Activated T-helper 9 cell treated with anti-CD3 and anti-CD28 coated beads, Interleukin-2, amount 50 U/mL, for 16 hours (primary cell): ENCODE measurements at regions not wholly inside any gene's neighbourhood (a gene's known extent, or its start where the extent isn't known, plus 50 kb on each side); places are given as distances from the start of the nearest gene placed in this dataset.
A peak's percentile ranks its signal among the peaks of the same experiment; 100 is the strongest.
"Not testable (repeated sequence)": the region's sequence is repeated elsewhere in the genome, so short reads cannot be mapped to it uniquely, and the experiment has no call there.

Experiments used
- DNase-seq: peaks from one replicate; pipeline ENCODE4 v3.0.0-alpha.2; 2020; ENCODE audit warnings: low read depth

- DNase-seq, result no peak
Observed at GRCh38 chr6:85357651-85358050, 92.2 kb upstream of the NT5E start.

GRCh38 chr6:85356743-85357142, 93.1 kb upstream of the NT5E start:
- DNase-seq, result not testable (repeated sequence)

GRCh38 chr6:85355816-85356215, 94.1 kb upstream of the NT5E start:
- DNase-seq, result no peak

DNA sequence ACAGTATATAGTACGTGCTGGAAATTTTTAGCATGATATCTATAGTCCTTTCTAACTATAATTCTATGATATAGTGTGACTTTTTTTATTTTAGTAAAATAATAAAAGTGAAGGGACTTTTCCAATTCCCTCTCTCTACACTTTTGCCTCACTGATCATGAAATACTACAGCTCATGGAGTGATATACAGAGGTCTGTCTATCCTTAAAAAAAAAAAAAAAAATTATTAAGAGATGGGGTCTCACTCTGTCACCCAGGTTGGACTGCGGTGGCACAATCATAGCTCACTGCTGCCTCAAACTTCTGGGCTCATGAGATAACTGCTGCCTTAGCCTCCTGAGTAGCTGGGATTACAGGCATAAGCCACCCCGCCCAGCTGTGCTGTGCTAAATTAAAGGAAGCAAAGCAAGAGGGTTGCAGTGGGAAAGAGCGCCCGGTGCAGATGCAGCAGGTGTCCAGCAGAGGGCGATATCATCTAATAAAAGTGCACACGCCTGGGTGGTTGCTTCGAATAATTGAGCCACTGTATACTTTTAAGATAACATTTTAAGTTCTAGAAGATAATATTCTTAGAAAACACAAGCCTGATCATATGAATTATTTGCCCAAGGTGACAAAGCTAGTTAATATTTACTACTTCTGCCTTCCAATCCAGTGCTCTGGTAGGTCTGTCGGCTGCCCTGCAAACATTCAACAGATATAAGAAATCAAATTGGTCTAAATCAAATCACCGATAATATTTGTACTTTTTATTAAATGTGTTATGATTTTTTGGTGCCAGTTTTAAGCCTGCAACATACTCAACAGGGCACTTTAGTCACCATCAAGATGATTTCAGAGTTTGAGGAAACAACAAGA, 94.9 kb upstream of the NT5E start:
- DNase-seq, result peak; percentile 40

DNA sequence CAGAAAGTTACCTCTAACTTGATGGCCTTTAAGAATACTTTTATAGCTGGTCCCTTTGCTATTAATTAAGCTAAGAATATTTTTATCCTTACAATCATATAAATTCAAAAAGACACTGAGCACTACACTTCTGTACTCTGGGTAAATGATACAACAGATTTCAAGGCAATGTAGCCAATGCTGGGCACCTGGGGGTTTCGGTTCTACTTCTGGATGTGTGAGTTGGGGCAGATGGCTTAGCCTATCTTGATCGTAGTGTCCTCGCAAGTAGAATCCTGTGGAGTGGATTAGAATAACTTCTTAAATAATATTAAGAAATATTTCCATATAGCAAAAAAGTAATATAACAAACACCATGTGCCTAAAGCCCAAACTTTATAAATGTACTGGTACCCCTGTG, 96.9 kb upstream of the NT5E start:
- no peak for DNase-seq

- no peak for DNase-seq
Observed at GRCh38 chr6:85348643-85349042, 101.2 kb upstream of the NT5E start.

GRCh38 chr6:85347812-85348211, 102.1 kb upstream of the NT5E start:
- DNase-seq, result no peak

GRCh38 chr6:85346196-85346595, 103.7 kb upstream of the NT5E start:
- no peak for DNase-seq

- DNase-seq, result no peak
Observed at GRCh38 chr6:85344996-85345395, 104.9 kb upstream of the NT5E start.

DNA sequence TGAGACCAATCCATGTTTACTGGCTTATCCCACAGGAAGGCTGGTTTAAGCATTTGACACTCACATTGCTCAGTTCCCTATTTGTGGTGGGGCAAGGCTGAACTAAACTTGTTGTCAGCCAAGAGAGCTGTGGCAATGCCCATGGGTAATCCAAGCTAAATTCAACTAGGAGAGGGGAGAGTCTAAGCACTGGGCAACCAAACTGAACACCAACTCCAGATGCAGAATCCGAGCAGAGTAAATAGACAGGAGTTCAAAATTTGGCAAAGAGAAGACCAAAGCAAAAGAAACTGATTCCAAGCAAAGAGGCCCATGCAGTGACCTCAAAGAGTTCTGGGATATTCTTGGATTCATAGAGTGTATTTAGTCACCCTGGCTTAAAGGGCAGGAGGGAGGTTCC, 106.5 kb upstream of the NT5E start:
- DNase-seq, result no peak

- no peak for DNase-seq
Observed at GRCh38 chr6:85329196-85329595, 120.7 kb upstream of the NT5E start.

GRCh38 chr6:85325811-85326210, 124.1 kb upstream of the NT5E start:
- DNase-seq, result not testable (repeated sequence)

DNA sequence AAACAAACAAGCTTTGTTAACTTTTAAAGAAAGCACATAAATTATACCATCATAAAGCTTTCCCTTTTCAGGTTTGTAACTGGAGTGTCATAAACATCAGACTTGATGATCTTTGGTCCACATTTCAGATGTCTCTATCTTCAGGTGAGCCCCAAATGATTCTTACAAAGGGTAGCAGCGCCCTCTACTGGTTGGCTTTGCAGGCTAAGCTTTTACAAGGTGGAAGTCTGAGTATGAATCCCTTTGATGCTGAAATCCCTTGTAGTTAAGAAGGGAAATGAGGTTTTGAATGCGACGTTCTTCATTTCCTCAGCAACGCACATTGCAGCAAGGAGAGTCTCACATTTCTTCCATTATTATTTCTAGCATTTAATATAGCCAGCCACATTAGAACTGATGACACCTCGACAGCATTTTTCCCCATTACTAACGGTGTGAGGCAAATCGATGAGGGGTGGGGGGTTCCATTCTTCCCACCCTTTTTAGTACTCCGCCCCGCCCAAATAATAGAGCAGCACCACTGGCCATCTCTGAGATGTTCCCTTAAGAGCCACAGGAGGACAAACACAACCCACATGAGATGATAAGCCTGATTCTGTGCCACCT, 126.3 kb upstream of the NT5E start:
- DNase-seq, result peak; percentile 26

DNA sequence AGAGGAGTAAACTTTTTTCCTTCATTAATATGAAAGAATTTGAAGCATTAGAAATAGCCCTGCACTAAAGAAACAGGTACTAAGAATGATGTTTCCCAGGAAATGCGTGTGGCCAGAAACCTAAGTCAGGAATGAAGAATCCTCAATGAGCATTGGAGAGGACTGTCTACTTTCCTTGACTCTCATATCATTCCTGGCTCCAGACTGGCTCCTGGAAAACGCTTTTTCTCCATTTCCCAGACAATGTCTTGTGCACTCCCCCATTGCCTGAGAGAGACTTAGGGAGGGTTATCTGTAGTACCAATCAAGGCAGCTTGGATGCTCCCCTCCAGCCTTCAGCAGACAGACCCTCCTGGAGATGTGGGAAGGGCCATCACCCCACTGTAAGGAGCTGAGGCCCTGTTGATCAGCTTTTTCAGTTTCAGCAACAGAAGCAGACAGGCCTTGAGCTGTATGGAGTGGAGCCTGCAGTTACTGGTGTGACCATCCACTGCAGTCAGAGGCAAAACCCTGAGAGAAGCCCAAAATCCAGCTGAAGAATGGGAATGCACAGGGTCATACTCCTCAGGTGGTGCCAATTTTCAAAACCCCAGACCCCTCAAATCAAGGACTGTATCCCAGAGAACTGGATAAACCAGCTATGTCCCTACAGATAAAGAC, 127.3 kb upstream of the NT5E start:
- DNase-seq, result no peak

DNA sequence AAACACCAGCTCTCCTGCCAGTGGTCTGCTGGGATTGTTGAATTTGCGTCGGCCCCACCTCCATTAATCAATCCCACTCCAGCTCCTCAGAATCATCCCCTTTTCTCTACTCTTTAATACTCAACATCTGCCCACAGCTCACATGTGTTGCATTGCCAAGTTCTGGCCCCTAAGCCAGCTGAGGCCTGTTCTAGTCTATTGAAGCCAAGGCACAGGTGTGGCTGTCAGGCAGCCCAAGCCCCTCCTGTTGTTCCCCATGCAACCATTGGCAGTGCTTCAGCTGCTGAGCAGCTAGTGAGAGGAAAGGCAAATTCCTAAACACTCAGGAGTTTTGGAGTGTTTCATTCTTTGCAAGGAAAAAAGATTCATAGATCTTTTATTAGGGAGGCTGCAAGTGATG, 128.0 kb upstream of the NT5E start:
- no peak for DNase-seq

DNA sequence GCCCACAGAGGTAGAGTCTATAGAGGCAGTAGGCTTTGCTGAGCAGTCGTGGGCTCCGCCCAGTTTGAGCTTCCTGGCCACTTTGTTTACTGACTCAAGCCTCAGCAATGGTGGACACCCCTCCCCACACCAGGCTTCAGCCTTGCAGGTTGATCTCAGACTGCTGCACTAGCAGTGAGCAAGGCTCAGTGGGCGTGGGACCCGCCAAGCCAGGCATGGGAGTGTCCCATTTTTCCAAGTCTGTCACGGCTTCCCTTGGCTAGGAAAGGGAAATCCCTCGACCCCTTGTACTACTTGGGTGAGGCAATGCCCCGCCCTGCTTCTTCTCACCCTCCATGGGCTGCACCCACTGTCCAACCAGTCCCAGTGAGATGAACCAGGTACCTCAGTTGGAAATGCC, 135.3 kb upstream of the NT5E start:
- no peak for DNase-seq

DNA sequence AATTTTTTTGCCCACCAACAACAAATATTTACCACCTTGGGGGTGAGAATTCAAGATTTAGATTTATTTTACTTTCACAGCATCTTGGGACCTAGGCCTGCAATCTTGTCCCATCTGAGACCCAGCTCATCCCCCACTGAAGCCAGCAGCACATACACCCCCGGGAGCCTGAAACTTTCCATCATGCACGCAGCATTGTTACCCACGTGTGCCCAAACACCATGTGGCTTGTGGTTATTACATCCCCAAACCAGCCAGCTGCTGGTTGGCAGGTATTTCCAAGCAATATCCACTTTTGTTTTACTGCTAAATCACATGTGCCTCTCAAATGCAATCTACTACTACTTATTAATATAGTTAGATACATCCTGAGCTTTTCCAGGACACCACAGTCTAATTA, 149.3 kb upstream of the NT5E start:
- no peak for DNase-seq

DNA sequence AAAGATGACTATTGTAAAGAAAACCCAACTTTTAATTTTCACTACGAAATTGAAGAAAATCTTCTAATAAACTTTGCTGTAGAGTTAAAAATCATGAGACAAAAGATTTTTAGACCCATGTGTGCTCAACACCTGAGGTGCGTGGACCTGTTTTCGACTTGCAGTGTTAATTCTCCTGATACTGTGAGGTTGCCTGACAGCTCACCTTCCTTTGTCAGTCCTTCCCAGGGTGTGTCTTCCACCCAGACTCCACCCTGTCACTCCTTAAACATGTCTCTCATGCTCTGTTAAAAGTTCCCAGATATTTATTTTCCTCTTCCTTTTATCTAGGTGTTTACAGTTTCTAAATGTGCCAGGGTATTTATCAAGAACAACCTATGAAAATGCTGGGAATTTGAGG, 151.3 kb upstream of the NT5E start:
- no peak for DNase-seq

GRCh38 chr6:85291326-85291725, 158.6 kb upstream of the NT5E start:
- DNase-seq, result no peak

DNA sequence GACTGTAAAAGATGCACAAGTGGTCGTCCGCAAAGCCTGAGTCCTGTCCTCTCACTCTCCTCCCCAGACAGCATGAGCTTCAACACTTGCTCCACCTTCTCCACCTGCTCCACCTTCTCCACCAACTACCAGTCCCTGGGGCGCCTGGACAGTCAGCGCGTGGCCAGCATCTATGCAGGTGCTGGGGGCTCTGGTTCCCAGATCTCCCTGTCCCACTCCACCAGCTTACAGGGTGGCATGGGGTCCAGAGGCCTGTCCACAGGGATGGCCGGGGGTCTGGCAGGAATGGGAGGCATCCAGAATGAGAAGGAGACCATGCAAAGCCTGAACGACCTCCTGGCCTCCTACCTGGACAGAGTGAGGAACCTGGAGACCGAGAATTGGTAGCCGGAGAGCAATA, 162.2 kb upstream of the NT5E start:
- no peak for DNase-seq

DNA sequence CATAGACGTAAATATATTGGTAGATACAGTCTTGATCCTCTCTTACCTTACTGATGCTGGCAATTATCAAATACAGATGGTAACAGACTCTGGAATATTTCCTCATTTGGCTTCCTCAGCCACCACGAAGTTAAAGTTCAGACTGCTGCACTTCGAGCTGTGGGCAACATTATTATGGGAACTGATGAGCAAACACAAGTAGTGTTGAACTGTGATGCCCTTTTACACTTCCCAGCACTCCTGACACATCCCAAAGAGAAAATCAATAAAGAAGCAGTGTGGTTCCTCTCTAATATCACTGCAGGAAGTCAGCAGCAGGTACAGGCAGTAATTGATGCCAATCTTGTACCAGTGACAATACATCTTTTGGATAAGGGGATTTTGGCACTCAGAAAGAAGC, 162.7 kb upstream of the NT5E start:
- DNase-seq, result no peak

- not testable (repeated sequence) for DNase-seq
Observed at GRCh38 chr6:85286507-85286906, 163.4 kb upstream of the NT5E start.

DNA sequence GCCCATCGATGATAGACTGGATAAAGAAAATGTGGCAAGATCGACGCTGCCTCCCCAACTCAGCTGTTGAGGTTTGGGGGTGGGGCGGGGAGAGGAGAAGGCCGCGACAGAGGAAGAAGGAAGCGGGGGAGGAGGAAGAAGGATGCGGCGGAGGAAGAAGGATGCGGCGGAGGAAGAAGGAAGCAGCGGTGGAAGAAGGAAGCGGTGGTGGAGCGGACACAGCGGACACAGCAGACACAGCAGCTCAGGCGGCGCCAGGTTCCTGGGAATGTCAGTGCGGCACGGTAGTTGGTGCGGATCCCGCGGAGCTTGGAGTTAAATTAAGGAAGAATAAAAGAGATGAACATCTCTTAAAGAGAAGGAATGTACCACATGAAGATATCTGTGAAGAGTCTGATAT, 163.9 kb upstream of the NT5E start:
- DNase-seq, result no peak
